C4-2B (cell line): ENCODE measurements at regions not wholly inside any gene's neighbourhood (a gene's known extent, or its start where the extent isn't known, plus 50 kb on each side); places are given as distances from the start of the nearest gene placed in this dataset.

Experiments
- H3K27ac ChIP-seq: fragments of 450-650 bp; 2 replicates; pipeline ENCODE4 v1.5.1; 2017
- ZFX ChIP-seq: fragments of 450-650 bp; IDR thresholded peaks from 2 replicates; pipeline ENCODE4 v1.6.1; 2017
- TF ChIP-seq, protein P1 (sequence below): fragments of 450-650 bp; conservative IDR thresholded peaks from 2 replicates; pipeline ENCODE4 v1.5.1; 2017; ENCODE audit warnings: mild to moderate bottlenecking

- TF ChIP-seq, protein P1, sequence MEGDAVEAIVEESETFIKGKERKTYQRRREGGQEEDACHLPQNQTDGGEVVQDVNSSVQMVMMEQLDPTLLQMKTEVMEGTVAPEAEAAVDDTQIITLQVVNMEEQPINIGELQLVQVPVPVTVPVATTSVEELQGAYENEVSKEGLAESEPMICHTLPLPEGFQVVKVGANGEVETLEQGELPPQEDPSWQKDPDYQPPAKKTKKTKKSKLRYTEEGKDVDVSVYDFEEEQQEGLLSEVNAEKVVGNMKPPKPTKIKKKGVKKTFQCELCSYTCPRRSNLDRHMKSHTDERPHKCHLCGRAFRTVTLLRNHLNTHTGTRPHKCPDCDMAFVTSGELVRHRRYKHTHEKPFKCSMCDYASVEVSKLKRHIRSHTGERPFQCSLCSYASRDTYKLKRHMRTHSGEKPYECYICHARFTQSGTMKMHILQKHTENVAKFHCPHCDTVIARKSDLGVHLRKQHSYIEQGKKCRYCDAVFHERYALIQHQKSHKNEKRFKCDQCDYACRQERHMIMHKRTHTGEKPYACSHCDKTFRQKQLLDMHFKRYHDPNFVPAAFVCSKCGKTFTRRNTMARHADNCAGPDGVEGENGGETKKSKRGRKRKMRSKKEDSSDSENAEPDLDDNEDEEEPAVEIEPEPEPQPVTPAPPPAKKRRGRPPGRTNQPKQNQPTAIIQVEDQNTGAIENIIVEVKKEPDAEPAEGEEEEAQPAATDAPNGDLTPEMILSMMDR = no peak
- TF ChIP-seq ZFX = no peak
- no peak overlapping the region for H3K27ac ChIP-seq
Observed at GRCh38 chr20:53891306-53891894, 179.0 kb downstream of the BCAS1 start.

GRCh38 chr20:53890443-53891305 lies 179.7 kb downstream of the BCAS1 start:
- TF ChIP-seq, protein P1 = no peak
- no peak for TF ChIP-seq ZFX
- no peak overlapping the region for H3K27ac ChIP-seq

DNA sequence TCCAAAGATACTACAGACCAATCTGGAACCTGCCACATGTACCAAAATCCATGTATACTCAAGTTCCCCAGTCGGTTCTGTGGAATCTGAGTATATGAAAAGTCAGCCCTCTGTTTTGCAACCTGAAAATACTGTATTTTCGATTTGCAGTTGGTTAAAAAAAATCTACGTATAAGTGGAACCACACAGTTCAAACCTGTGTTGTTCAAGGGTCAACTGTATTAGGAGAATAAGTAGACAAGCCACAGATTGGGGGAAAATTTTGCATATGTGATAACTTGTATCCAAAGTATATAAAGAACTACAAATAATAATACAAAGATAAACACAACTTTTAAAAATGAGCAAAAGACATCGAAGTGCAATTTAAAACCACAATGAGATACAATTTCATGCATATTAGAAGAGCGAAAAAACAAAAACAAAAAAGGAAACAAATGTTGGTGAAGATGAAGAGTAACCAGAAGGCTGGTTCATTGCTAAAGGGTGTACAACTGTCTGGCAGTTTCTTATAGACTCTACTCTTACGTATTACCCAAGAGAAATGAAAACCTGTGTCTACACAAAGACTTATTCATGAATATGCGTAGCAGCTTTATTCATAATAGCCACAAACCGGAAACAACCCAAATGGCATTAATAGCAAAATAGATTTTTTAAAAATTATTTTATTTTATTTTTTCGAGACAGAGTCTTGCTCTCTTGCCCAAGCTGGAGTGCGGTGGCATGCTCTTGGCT lies 180.8 kb downstream of the BCAS1 start:
- no peak overlapping the region for H3K27ac ChIP-seq
- no peak for TF ChIP-seq ZFX
- TF ChIP-seq, protein P1 = no peak

GRCh38 chr20:53888951-53889350 lies 181.4 kb downstream of the BCAS1 start:
- no peak overlapping the region for H3K27ac ChIP-seq
- TF ChIP-seq ZFX = no peak
- TF ChIP-seq, protein P1 = no peak

DNA sequence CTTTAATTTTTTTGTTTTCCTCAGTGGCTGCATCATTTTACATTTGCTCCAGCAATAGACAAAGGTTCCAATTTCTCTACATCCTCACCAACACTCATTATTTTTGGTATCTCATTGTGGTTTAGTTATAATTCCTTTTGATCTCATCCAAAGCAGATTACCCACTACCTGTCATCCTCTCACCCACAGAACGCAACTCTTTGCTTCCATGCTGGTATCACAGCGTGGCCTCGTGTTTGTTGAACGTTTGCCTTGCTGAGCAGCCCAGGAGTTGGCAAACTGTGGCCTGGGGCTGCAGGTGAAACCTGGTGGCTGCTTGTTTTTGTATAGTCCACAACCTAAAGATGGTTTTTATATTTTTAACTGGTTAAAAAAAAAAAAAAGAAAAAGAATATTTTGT lies 181.9 kb downstream of the BCAS1 start:
- no peak overlapping the region for H3K27ac ChIP-seq
- TF ChIP-seq, protein P1 = no peak
- no peak for TF ChIP-seq ZFX

GRCh38 chr20:53887973-53888372 lies 182.4 kb downstream of the BCAS1 start:
- no peak for TF ChIP-seq ZFX
- TF ChIP-seq, protein P1 = no peak
- H3K27ac ChIP-seq = no peak overlapping the region
